Loucy (cell line): ENCODE measurements at regions not wholly inside any gene's neighbourhood (a gene's known extent, or its start where the extent isn't known, plus 50 kb on each side); places are given as distances from the start of the nearest gene placed in this dataset.

Source experiments
- CTCF ChIP-seq: fragments of 200-600 bp; sonication (generic); conservative IDR thresholded peaks from 2 replicates; pipeline ENCODE4 v1.5.1; 2014; ENCODE audit warnings: mild to moderate bottlenecking, antibody characterized with exemption, low read length
- EZH2phosphoT487 ChIP-seq: fragments of 200-600 bp; IDR thresholded peaks from 2 replicates; pipeline ENCODE4 v1.6.1; 2018; ENCODE audit warnings: antibody characterized with exemption, mild to moderate bottlenecking, moderate library complexity, borderline replicate concordance

GRCh38 chr11:91986218-91986617, 238.4 kb upstream of the FAT3 start:
- TF ChIP-seq CTCF (no peak), EZH2phosphoT487 (no peak)
